Endothelial cell of umbilical vein (primary cell): ENCODE measurements at regions not wholly inside any gene's neighbourhood (a gene's known extent, or its start where the extent isn't known, plus 50 kb on each side); places are given as distances from the start of the nearest gene placed in this dataset.

Experiments used
- CTCF ChIP-seq, 2 donors: IDR thresholded peaks; 1 replicate in 1 of 2; 2 replicates in 1 of 2; pipeline ENCODE4 v1.5.1; 2011; ENCODE audit warnings: low read length in 2 of 2, mild to moderate bottlenecking in 2 of 2, moderate library complexity in 2 of 2, control low read depth in 1 of 2, inconsistent platforms in 1 of 2, low read depth in 1 of 2; ENCODE audit not compliant: insufficient read depth in 1 of 2; ENCODE audit errors: extremely low read depth in 1 of 2
- EZH2 ChIP-seq: IDR thresholded peaks from 2 replicates; pipeline ENCODE4 v1.6.1; 2012; ENCODE audit warnings: borderline replicate concordance, low read depth, mild to moderate bottlenecking, moderate library complexity, low read length, inconsistent platforms; ENCODE audit not compliant: severe bottlenecking
- POLR2A ChIP-seq: IDR thresholded peaks from 2 replicates; pipeline ENCODE4 v1.6.1; 2012; ENCODE audit warnings: low read depth, mild to moderate bottlenecking, control low read depth, low read length
- POLR2AphosphoS5 ChIP-seq: IDR thresholded peaks from 2 replicates; pipeline ENCODE4 v1.6.1; 2012; ENCODE audit warnings: low read depth, mild to moderate bottlenecking, control low read depth, low read length, moderate library complexity; ENCODE audit not compliant: insufficient read depth

- TF ChIP-seq CTCF (IDR thresholded peaks at IDR 0.05; ENCODE audit: extremely low read depth in 1 of 2, insufficient read depth in 1 of 2, low read depth in 1 of 2, low read length in 2 of 2) (no peak), POLR2A (no peak), POLR2AphosphoS5 (no peak), EZH2 (no peak)
These were observed 428.3 kb upstream of the RAG2 start for GRCh38 chr11:37026326-37026725.
